ENCODE measurements at regions not wholly inside any gene's neighbourhood (a gene's known extent, or its start where the extent isn't known, plus 50 kb on each side); places are given as distances from the start of the nearest gene placed in this dataset.
"Not testable (repeated sequence)": the region's sequence is repeated elsewhere in the genome, so short reads cannot be mapped to it uniquely, and the experiment has no call there.

DNA sequence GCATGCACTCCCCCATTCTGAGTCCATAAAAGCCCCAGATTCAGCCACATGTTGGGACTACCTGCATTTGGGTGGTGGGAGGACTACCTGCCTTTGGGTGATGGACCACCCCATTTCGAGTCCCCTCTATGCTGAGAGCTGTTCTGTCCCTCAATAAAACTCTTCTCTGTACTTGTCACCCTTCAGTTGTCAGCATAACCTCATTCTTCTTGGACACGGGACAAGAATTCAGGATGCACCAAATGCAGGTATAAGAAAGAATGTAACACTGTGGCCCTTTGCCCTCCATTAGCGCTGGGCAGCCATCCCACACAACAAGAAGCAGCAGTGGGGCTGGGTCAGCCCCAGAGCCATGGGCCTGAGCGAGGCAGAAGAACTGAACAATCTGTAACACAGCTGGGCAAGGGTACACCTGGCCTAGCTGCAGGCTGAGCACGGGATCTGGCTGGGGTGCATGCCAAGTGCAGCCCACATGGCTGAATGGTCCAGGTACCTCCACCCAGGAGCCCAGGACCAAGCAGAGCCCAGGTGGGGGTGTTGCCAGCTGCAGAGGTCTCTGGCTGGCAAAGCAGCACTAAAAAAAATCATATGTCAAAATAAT is 1344.3 kb upstream of the LRRTM3 start:
- no peak for DNase-seq (ENCODE audit: low read depth, low spot score)

- no peak for DNase-seq (ENCODE audit: low read depth, low spot score)
Observed at GRCh38 chr10:65602182-65602865, 1323.5 kb upstream of the LRRTM3 start.

DNA sequence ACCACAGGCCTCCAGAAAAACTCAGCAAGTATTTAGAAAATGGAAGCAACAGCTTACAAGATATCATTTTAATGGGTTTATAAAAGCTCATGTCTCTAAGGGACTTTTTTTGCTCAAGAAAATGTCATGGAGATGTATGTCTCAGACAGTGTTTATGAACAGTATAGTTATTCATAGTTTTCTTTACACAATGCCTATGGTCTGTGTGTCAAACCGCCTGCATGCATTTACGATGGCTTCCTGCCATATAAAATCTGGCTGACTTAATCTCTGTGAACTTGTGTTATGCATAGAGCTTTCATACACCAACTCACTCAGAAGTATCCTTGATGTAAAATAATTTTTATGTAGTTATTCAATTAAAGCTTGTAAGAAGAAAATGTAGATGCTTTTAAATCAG is 1314.2 kb upstream of the LRRTM3 start:
- no peak for DNase-seq (ENCODE audit: low read depth, low spot score)

DNA sequence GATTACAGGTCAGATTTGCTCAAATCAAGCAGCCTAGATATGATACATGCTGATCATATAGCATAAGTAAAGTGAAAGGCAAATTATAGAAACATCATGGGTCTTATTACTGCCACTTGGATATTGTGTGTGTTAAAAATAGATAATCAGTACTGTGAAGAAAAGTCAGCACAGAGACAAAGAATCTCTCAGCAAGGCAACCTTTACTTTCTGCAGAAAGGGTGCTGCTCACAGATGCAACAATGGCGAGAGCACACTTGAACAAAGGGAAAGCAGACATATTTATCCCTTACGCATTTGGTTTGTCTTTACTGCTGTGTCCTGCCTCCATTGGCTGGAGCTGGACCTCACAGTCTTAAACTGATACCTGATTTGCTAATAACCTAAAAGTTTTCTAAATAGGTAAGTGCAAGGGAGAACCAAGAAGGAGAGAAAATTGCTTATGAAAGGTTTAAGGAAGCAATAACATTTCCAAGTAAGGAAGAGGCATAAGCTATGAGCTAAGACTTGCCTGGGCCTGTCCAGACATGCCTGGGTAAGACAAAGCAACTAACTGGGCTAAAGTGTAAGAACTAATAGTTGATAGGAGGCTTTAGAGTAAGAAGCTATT is 1310.8 kb upstream of the LRRTM3 start:
- DNase-seq (ENCODE audit: low read depth, low spot score): no peak

DNA sequence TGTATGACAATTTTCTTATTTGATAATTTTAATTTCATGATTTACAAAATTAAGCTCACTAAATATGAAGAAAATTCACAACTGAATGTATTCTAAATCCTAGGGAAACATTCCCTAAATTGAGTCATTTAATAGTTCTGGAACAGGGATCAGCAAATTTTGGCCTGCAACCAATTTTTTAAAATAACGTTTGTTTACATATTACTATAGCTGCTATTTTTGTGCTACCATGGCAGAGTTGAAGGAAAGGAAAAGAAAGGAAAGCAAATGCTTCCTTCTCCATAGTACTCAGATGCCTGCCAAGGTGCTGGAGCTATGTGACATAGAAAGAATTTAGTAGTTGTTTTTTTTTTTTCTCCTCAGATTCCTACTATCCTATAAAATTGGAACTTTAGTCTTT is 1307.7 kb upstream of the LRRTM3 start:
- DNase-seq (ENCODE audit: low read depth, low spot score): no peak

GRCh38 chr10:65620404-65621048 is 1305.3 kb upstream of the LRRTM3 start:
- no peak for DNase-seq (ENCODE audit: low read depth, low spot score)

- DNase-seq (ENCODE audit: low read depth, low spot score): no peak
Observed at GRCh38 chr10:65622608-65623007, 1303.2 kb upstream of the LRRTM3 start.

DNA sequence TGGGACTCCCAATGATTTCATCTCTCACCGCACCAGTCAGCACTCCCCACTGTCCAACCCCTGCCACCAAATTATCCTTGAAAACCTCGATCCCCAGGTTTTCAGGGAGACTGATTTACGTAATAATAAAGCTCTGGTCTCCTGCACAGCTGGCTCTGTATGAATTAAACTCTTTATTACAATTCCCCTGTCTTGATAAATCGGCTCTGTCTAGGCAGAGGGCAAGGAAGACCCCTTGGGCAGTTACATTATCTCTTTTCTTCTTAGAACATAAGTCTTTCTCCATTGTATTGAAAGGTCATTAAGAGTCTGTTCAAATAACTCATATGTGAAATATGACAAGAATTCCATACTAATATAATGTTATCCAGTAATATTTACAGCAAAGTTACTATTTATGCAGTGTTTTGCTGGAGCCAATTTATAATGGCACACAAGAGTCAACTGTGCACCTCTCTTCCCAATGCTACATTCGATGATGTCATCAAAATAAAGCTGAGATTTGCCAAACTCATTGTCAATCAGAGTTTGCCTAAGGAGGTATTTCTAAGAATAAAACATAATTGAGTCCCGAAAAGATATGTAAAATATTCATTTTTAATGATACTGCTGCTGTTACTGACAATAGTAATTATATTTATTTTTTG is 1297.2 kb upstream of the LRRTM3 start:
- DNase-seq (ENCODE audit: low read depth, low spot score): no peak

GRCh38 chr10:65660006-65660405 is 1265.8 kb upstream of the LRRTM3 start:
- no peak for DNase-seq (ENCODE audit: low read depth, low spot score)

GRCh38 chr10:65670087-65670486 is 1255.7 kb upstream of the LRRTM3 start:
- DNase-seq (ENCODE audit: low read depth, low spot score): no peak

- not testable (repeated sequence) for DNase-seq (ENCODE audit: low read depth, low spot score)
Observed at GRCh38 chr10:65670596-65670995, 1255.2 kb upstream of the LRRTM3 start.

DNA sequence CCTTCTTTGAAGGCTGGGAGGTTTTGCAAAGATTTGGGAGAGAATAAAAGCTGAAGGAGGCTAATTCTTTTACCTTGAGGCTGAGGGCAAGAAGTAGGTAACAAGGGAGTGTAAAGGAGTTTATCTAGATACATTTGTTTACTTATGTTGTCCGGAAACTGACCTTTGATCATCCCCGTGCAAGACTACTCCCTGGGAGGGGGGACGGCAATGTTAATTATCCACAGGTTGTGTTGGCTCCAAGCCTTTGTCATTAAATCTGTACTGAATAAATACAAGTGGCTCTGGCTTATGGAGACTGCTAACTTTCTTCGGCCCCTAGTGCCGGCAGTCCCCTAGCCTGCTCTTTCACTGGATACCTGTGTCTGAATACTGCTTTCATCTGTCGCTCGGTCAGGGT is 1250.6 kb upstream of the LRRTM3 start:
- no peak for DNase-seq (ENCODE audit: low read depth, low spot score)

DNA sequence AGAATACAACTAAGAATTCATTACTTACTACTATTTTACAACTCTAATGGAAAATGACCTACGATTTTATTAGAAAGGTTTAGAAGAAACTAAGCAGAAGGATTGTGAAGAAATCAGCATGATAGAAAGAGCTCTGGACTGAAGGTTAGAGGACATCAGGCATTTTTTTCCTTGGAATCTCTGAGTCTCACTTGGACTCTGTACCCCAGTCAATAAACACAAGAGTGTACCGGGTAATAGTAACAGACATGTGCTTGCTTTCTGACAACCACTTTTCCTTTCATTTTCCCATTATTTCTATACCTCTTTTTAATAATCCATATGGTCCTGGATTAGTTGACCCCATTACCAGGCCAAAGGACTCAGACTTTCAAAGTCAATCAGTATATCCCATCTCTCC is 1240.9 kb upstream of the LRRTM3 start:
- no peak for DNase-seq (ENCODE audit: low read depth, low spot score)

DNA sequence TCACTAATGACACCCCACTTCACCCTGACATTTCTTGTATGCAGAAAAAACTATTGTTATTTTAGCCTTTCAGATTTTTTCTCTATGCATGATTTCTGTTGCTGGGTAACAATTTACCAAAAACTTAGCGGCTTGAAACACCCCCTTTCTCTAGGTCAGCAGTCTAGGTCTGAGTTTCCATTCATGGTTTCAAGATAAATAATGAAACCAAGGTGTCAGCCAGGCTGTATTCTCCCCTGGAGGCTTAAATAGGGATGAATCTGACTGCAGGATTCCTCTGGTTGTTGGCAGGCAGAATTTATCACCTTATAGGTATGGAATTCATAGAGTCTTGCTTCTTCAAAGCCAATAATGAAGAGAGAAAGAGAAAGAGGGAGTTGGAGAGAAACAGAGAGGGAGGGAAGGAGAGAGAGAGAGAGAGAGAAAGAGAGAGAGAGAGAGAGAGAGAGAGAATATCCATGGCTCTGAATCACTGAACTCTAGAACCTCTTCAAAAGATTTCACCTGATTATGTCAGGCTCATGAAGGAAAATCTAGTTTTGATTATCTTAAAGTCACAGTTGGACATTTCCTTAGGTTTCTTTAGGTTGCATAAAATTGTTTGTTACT is 1224.6 kb upstream of the LRRTM3 start:
- DNase-seq (ENCODE audit: low read depth, low spot score): no peak

DNA sequence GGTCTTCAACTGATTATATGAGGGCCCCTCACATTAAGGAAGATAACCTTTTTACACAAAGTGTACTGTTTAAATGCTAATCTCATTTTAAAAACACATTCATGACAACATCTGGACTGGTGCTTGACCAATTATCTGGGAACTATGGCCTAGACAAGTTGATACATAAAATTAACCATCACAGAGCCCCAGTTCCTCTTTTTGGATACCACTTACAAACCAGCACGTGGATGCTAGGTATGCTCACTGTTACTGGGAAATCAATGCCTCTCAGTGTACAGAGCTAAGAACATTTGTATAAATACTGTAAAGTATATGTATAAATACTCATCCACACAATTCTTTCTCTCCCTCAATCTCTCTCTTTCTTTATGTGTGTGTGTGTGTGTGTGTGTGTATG is 1217.8 kb upstream of the LRRTM3 start:
- DNase-seq (ENCODE audit: low read depth, low spot score): no peak

DNA sequence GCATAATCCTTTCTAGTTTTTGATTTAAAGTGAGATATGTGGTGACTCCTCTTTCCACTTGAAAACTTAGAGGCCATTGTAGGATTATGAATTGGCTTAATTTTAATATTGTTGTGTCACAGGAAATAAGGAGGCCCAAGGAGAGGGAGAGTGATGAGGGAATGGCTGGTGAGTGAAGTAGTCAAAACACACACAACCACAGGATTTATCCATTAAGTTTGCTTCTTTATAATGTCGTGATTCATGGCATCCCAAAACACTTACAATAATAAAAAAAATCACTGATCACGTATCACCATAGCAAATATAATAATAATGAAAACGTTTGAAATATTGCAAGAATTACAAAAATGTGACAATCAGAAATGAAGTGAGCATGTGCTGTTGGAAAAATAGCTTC is 1215.5 kb upstream of the LRRTM3 start:
- DNase-seq (ENCODE audit: low read depth, low spot score): no peak

DNA sequence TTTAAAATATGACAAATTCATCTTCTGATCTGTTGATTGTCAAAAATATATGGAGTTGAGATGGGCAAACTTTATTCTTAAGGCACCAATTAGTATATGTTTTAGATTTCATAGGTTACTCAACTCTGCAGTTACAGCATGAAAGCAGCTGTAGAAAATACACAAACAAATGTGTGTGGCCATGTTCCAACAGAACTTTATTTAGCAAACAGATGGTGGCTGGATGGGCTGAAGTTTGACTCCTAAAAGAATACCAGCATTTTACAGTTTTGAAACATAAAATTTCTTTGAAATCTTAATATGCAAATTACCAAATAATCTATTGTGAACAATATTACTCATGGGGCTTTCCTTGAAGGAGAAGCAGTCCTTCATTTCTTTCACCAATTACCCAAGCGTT is 1206.0 kb upstream of the LRRTM3 start:
- no peak for DNase-seq (ENCODE audit: low read depth, low spot score)

DNA sequence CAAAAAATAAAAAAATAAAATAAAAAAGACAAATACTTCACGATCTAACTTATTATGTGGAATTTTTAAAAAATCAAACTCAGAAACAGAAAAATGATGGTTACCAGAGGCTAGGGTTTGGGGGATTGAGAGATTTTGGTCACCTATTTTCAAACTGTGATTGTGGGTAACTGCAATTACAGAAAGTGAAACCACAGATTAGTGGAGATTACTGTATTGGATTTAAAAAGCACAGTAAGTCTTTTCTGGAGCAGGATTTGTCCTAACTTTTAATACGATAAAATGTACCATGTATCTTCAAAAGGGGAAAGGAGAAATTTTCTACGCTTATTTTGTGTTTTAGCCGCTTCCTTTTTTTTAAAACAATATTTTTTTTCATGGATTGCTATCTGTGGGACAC is 1204.9 kb upstream of the LRRTM3 start:
- DNase-seq (ENCODE audit: low read depth, low spot score): no peak

DNA sequence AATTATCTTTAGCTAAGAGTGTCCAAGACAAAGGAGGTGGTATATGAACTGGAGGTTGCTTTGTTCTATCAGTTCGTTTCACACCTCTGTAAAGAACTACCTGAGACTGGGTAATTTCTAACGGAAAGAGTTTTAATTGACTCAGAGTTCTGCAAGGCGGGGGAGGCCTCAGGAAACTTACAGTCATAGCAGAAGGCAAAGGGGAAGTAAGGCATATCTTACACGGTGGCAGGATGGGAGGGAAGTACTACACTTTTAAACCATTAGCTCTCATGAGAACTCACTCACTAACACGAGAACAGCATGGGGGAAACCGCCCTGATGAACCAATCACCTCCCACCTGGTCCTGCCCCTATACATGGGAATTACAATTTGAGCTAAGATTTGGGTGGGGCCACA is 1202.3 kb upstream of the LRRTM3 start:
- DNase-seq (ENCODE audit: low read depth, low spot score): no peak

GRCh38 chr10:65735382-65735781 is 1190.5 kb upstream of the LRRTM3 start:
- DNase-seq (ENCODE audit: low read depth, low spot score): no peak

- DNase-seq (ENCODE audit: low read depth, low spot score): no peak
Observed at GRCh38 chr10:65742906-65743305, 1182.9 kb upstream of the LRRTM3 start.

- no peak for DNase-seq (ENCODE audit: low read depth, low spot score)
Observed at GRCh38 chr10:65751218-65751617, 1174.6 kb upstream of the LRRTM3 start.

Measured in smooth muscle cell of the brain vasculature (primary cell).